ENCODE measurements at regions not wholly inside any gene's neighbourhood (a gene's known extent, or its start where the extent isn't known, plus 50 kb on each side); places are given as distances from the start of the nearest gene placed in this dataset.

GRCh38 chr12:67522222-67522621, 126.3 kb upstream of the DYRK2 start:
- TF ChIP-seq ZBTB7A (IDR thresholded peaks at IDR 0.05; ENCODE audit: low read depth) (no peak), TCF12 (IDR thresholded peaks at IDR 0.05; ENCODE audit: low read depth) (no peak), TAF1 (IDR thresholded peaks at IDR 0.05; ENCODE audit: low read depth) (no peak), CREB1 (IDR thresholded peaks at IDR 0.05; ENCODE audit: low read depth) (no peak), EGR1 (IDR thresholded peaks at IDR 0.05) (no peak), USF1 (IDR thresholded peaks at IDR 0.05) (no peak), YY1 (IDR thresholded peaks at IDR 0.05; ENCODE audit: low read depth) (no peak), FOXM1 (IDR thresholded peaks at IDR 0.05; ENCODE audit: borderline replicate concordance, low read depth) (no peak), RAD21 (IDR thresholded peaks at IDR 0.05; ENCODE audit: low read depth) (no peak), EP300 (IDR thresholded peaks at IDR 0.05; ENCODE audit: borderline replicate concordance) (no peak), TEAD4 (IDR thresholded peaks at IDR 0.05) (no peak), NFIC (IDR thresholded peaks at IDR 0.05) (no peak), MAX (IDR thresholded peaks at IDR 0.05) (no peak), CEBPB (IDR thresholded peaks at IDR 0.05) (no peak)
- TF ChIP-seq, protein P1, sequence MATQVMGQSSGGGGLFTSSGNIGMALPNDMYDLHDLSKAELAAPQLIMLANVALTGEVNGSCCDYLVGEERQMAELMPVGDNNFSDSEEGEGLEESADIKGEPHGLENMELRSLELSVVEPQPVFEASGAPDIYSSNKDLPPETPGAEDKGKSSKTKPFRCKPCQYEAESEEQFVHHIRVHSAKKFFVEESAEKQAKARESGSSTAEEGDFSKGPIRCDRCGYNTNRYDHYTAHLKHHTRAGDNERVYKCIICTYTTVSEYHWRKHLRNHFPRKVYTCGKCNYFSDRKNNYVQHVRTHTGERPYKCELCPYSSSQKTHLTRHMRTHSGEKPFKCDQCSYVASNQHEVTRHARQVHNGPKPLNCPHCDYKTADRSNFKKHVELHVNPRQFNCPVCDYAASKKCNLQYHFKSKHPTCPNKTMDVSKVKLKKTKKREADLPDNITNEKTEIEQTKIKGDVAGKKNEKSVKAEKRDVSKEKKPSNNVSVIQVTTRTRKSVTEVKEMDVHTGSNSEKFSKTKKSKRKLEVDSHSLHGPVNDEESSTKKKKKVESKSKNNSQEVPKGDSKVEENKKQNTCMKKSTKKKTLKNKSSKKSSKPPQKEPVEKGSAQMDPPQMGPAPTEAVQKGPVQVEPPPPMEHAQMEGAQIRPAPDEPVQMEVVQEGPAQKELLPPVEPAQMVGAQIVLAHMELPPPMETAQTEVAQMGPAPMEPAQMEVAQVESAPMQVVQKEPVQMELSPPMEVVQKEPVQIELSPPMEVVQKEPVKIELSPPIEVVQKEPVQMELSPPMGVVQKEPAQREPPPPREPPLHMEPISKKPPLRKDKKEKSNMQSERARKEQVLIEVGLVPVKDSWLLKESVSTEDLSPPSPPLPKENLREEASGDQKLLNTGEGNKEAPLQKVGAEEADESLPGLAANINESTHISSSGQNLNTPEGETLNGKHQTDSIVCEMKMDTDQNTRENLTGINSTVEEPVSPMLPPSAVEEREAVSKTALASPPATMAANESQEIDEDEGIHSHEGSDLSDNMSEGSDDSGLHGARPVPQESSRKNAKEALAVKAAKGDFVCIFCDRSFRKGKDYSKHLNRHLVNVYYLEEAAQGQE (IDR thresholded peaks at IDR 0.05; ENCODE audit: low read depth) = no peak

DNA sequence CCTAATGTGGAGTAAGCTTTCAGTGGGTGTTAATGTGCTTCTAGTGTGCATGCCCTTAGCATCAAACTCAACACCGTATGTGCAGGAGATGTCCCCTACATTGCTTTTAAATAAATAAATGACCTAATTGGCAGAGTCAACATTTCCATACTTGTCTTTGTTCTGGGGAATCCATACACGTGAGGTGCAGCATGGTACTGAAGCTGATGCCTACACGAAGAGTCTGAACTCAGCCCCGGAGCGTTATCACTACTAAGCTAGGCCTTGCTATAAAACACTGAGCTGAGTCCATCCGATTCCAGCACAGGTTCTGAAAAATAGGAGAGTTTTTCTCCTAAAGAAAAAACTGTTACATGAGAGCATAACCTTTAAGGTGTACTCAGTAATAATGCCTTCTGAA, 125.0 kb upstream of the DYRK2 start:
- TF ChIP-seq NFIC (IDR thresholded peaks at IDR 0.05) = no peak
- no peak for TF ChIP-seq RAD21 (IDR thresholded peaks at IDR 0.05; ENCODE audit: low read depth)
- no peak for TF ChIP-seq EGR1 (IDR thresholded peaks at IDR 0.05)
- no peak for TF ChIP-seq TEAD4 (IDR thresholded peaks at IDR 0.05)
- no peak for TF ChIP-seq EP300 (IDR thresholded peaks at IDR 0.05; ENCODE audit: borderline replicate concordance)
- TF ChIP-seq USF1 (IDR thresholded peaks at IDR 0.05) = no peak
- TF ChIP-seq, protein P1 (IDR thresholded peaks at IDR 0.05; ENCODE audit: low read depth) = no peak
- TF ChIP-seq TAF1 (IDR thresholded peaks at IDR 0.05; ENCODE audit: low read depth) = no peak
- no peak for TF ChIP-seq MAX (IDR thresholded peaks at IDR 0.05)
- TF ChIP-seq CREB1 (IDR thresholded peaks at IDR 0.05; ENCODE audit: low read depth) = no peak
- TF ChIP-seq ZBTB7A (IDR thresholded peaks at IDR 0.05; ENCODE audit: low read depth) = no peak

DNA sequence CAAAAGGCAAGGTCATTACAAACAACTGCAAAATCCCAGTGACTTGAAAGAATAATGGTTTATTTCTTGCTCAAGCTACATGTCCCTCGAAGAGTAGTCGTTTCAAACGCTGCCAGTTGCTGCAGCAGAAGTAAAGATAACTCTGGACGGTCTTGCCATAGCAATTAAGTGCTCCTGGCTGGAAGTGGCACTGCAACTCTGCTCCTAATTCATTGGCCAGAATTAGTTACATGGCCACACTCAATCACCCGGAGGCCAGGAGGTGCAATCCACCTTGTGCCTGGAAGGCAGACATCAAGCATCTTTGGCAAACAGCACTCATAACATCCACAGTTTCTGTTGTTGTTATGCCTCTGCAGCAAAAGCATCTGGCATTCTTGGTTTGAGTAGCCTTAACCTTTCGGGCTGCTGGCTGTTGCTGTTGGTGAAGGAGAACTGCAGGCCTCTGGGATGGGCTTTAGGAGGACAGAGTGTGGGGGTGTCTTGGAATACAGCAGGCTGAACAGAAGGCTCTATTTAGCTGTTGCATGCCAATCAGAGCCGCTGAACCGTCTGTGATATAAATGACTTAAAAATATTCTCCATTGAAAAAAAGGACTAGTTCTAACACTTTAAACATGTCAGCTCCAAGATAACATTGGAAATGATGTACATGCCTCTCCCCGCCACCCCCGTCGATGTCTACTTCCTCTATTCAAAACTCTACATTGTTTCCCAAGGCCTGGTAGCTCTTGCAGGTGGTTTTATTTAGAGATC, 123.5 kb upstream of the DYRK2 start:
- no peak for TF ChIP-seq CEBPB (IDR thresholded peaks at IDR 0.05)
- TF ChIP-seq EGR1 (IDR thresholded peaks at IDR 0.05) = no peak
- no peak for TF ChIP-seq TAF1 (IDR thresholded peaks at IDR 0.05; ENCODE audit: low read depth)
- TF ChIP-seq MAX (IDR thresholded peaks at IDR 0.05) = no peak
- TF ChIP-seq NFIC (IDR thresholded peaks at IDR 0.05) = no peak
- TF ChIP-seq EP300 (IDR thresholded peaks at IDR 0.05; ENCODE audit: borderline replicate concordance) = no peak
- no peak for TF ChIP-seq USF1 (IDR thresholded peaks at IDR 0.05)
- no peak for TF ChIP-seq TEAD4 (IDR thresholded peaks at IDR 0.05)
- TF ChIP-seq, protein P1 (IDR thresholded peaks at IDR 0.05; ENCODE audit: low read depth) = no peak
- no peak for TF ChIP-seq YY1 (IDR thresholded peaks at IDR 0.05; ENCODE audit: low read depth)
- TF ChIP-seq CREB1 (IDR thresholded peaks at IDR 0.05; ENCODE audit: low read depth) = no peak

GRCh38 chr12:67525617-67525884, 123.0 kb upstream of the DYRK2 start:
- TF ChIP-seq TAF1 (IDR thresholded peaks at IDR 0.05; ENCODE audit: low read depth) (no peak), TEAD4 (IDR thresholded peaks at IDR 0.05) (no peak), CREB1 (IDR thresholded peaks at IDR 0.05; ENCODE audit: low read depth) (no peak), TCF12 (IDR thresholded peaks at IDR 0.05; ENCODE audit: low read depth) (no peak), CEBPB (IDR thresholded peaks at IDR 0.05) (no peak), FOXM1 (IDR thresholded peaks at IDR 0.05; ENCODE audit: borderline replicate concordance, low read depth) (no peak), EGR1 (IDR thresholded peaks at IDR 0.05) (no peak), MAX (IDR thresholded peaks at IDR 0.05) (no peak), NFIC (IDR thresholded peaks at IDR 0.05) (no peak), RAD21 (IDR thresholded peaks at IDR 0.05; ENCODE audit: low read depth) (no peak), USF1 (IDR thresholded peaks at IDR 0.05) (no peak), ZBTB7A (IDR thresholded peaks at IDR 0.05; ENCODE audit: low read depth) (no peak)
- TF ChIP-seq, protein P1 (IDR thresholded peaks at IDR 0.05; ENCODE audit: low read depth) = no peak

Measured in Ishikawa (cell line).